ENCODE measurements at regions not wholly inside any gene's neighbourhood (a gene's known extent, or its start where the extent isn't known, plus 50 kb on each side); places are given as distances from the start of the nearest gene placed in this dataset.

- Histone ChIP-seq H3K27me3 (ENCODE audit: insufficient read depth, low read length, poor library complexity) (no peaks in the 10 kb centered on the region), H3K36me3 (ENCODE audit: insufficient read depth, low read length) (no peaks in the 10 kb centered on the region), H3K9ac (ENCODE audit: low read depth, low read length) (no peak overlapping the region), H3K27ac (ENCODE audit: low read length) (no peak overlapping the region), H2AFZ (ENCODE audit: low read depth, low read length) (no peak overlapping the region), H4K20me1 (ENCODE audit: insufficient read depth, low read length) (no peaks in the 10 kb centered on the region; the same call in 1 of the 2 replicates), H3K4me3 (ENCODE audit: low read depth in 1 of 2, low read length in 2 of 2) (no peak overlapping the region), H3K9me3 (ENCODE audit: insufficient read depth, low read length, severe bottlenecking) (no peaks in the 10 kb centered on the region), H3K79me2 (ENCODE audit: insufficient read depth, low read length) (no peaks in the 10 kb centered on the region), H3K4me2 (ENCODE audit: insufficient read depth, low read length) (no peak overlapping the region), H3K4me1 (ENCODE audit: insufficient read depth, low read length) (no peaks in the 10 kb centered on the region)
- no peak for TF ChIP-seq EZH2 (IDR thresholded peaks at IDR 0.05; ENCODE audit: borderline replicate concordance, low read depth, low read length, severe bottlenecking)
- TF ChIP-seq, protein P1, sequence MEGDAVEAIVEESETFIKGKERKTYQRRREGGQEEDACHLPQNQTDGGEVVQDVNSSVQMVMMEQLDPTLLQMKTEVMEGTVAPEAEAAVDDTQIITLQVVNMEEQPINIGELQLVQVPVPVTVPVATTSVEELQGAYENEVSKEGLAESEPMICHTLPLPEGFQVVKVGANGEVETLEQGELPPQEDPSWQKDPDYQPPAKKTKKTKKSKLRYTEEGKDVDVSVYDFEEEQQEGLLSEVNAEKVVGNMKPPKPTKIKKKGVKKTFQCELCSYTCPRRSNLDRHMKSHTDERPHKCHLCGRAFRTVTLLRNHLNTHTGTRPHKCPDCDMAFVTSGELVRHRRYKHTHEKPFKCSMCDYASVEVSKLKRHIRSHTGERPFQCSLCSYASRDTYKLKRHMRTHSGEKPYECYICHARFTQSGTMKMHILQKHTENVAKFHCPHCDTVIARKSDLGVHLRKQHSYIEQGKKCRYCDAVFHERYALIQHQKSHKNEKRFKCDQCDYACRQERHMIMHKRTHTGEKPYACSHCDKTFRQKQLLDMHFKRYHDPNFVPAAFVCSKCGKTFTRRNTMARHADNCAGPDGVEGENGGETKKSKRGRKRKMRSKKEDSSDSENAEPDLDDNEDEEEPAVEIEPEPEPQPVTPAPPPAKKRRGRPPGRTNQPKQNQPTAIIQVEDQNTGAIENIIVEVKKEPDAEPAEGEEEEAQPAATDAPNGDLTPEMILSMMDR (IDR thresholded peaks at IDR 0.05; ENCODE audit: borderline replicate concordance, extremely low read depth, low read length, poor library complexity, severe bottlenecking), result no peak
- ATAC-seq (ENCODE audit: insufficient read depth, low read depth) (no peak), DNase-seq (no peak)
Measured at GRCh38 chr17:36868777-36869176, 68.5 kb upstream of the LHX1 start.

- Histone ChIP-seq H3K27ac (ENCODE audit: low read length) (no peak overlapping the region), H3K79me2 (ENCODE audit: insufficient read depth, low read length) (no peaks in the 10 kb centered on the region), H3K9ac (ENCODE audit: low read depth, low read length) (no peak overlapping the region), H2AFZ (ENCODE audit: low read depth, low read length) (no peak overlapping the region), H4K20me1 (ENCODE audit: insufficient read depth, low read length) (no peaks in the 10 kb centered on the region), H3K4me3 (ENCODE audit: low read depth in 1 of 2, low read length in 2 of 2) (no peak overlapping the region), H3K36me3 (ENCODE audit: insufficient read depth, low read length) (no peaks in the 10 kb centered on the region), H3K27me3 (ENCODE audit: insufficient read depth, low read length, poor library complexity) (no peaks in the 10 kb centered on the region), H3K4me1 (ENCODE audit: insufficient read depth, low read length) (no peaks in the 10 kb centered on the region), H3K9me3 (ENCODE audit: insufficient read depth, low read length, severe bottlenecking) (no peaks in the 10 kb centered on the region), H3K4me2 (ENCODE audit: insufficient read depth, low read length) (no peak overlapping the region)
- no peak for ATAC-seq (ENCODE audit: insufficient read depth, low read depth)
- TF ChIP-seq, protein P1 (IDR thresholded peaks at IDR 0.05; ENCODE audit: borderline replicate concordance, extremely low read depth, low read length, poor library complexity, severe bottlenecking), result no peak
- no peak for TF ChIP-seq EZH2 (IDR thresholded peaks at IDR 0.05; ENCODE audit: borderline replicate concordance, low read depth, low read length, severe bottlenecking)
- no peak for DNase-seq
Measured at GRCh38 chr17:36869441-36869840, 67.8 kb upstream of the LHX1 start.

DNA sequence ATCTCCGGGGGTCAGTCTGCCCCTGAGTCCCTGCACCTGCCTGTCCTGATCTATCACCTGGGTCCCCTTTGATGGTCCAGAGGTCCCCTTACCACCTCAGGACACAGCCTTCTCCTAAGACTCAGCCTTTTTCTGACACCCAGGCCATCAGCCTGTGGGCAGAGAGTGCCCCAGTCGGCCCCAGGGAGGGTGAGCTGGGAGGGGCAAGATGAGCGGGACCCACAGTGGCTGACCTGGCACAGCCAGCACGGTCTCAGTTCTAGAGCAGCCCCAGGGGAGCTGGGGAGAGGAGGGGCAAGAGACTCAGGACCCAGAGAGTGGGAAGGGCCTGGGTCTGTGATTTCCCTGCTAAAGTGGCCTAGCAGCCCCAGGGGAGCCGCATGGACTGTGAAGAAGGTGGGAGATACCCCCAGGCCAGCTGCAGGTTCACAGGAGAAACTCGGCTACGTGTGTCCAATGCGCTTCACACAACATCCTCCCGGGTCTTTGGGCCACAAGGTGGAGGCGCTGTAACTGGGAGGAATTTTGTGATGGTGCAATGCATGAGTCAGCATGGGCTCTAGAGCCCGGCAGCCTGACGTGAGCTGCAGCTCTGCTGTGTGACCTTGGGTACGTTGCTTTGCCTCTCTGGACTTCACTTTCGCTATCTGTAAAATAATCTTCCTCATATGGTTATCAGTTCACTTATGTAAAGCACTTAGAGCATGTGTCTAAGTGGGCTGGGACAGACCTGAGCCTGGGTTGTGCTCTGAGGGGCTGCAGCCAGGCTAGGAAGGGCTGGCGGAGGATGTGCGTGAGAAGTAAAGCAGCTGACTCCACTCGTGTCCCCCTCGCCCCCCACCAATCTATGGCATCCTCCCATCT lies 67.2 kb upstream of the LHX1 start:
- H3K9ac ChIP-seq (ENCODE audit: low read depth, low read length), result no peak overlapping the region
- ATAC-seq (ENCODE audit: insufficient read depth, low read depth) (no peak), DNase-seq (no peak)

More for the DNA sequence above, 67.2 kb upstream of the LHX1 start:
- no peaks in the 10 kb centered on the region for H3K79me2 ChIP-seq (ENCODE audit: insufficient read depth, low read length)
- no peaks in the 10 kb centered on the region for H3K36me3 ChIP-seq (ENCODE audit: insufficient read depth, low read length)
- no peaks in the 10 kb centered on the region for H4K20me1 ChIP-seq (ENCODE audit: insufficient read depth, low read length)
- H3K27ac ChIP-seq (ENCODE audit: low read length), result no peak overlapping the region
- no peaks in the 10 kb centered on the region for H3K9me3 ChIP-seq (ENCODE audit: insufficient read depth, low read length, severe bottlenecking)
- H3K27me3 ChIP-seq (ENCODE audit: insufficient read depth, low read length, poor library complexity), result no peaks in the 10 kb centered on the region
- no peak overlapping the region for H3K4me3 ChIP-seq (ENCODE audit: low read depth in 1 of 2, low read length in 2 of 2)
- no peaks in the 10 kb centered on the region for H3K4me1 ChIP-seq (ENCODE audit: insufficient read depth, low read length)
- H3K4me2 ChIP-seq (ENCODE audit: insufficient read depth, low read length), result no peak overlapping the region
- no peak overlapping the region for H2AFZ ChIP-seq (ENCODE audit: low read depth, low read length)
- TF ChIP-seq, protein P1 (IDR thresholded peaks at IDR 0.05; ENCODE audit: borderline replicate concordance, extremely low read depth, low read length, poor library complexity, severe bottlenecking), result no peak
- no peak for TF ChIP-seq EZH2 (IDR thresholded peaks at IDR 0.05; ENCODE audit: borderline replicate concordance, low read depth, low read length, severe bottlenecking)

Measured in DND-41 (cell line).